NAMALWA (cell line): ENCODE measurements at regions not wholly inside any gene's neighbourhood (a gene's known extent, or its start where the extent isn't known, plus 50 kb on each side); places are given as distances from the start of the nearest gene placed in this dataset.
"Not testable (repeated sequence)": the region's sequence is repeated elsewhere in the genome, so short reads cannot be mapped to it uniquely, and the experiment has no call there.

Experiments
- DNase-seq: peaks from one replicate; pipeline ENCODE4 v3.0.0-alpha.2; 2015; ENCODE audit warnings: low spot score

GRCh38 chr17:79560527-79560926 is 50.3 kb downstream of the RBFOX3 start:
- DNase-seq = no peak

DNA sequence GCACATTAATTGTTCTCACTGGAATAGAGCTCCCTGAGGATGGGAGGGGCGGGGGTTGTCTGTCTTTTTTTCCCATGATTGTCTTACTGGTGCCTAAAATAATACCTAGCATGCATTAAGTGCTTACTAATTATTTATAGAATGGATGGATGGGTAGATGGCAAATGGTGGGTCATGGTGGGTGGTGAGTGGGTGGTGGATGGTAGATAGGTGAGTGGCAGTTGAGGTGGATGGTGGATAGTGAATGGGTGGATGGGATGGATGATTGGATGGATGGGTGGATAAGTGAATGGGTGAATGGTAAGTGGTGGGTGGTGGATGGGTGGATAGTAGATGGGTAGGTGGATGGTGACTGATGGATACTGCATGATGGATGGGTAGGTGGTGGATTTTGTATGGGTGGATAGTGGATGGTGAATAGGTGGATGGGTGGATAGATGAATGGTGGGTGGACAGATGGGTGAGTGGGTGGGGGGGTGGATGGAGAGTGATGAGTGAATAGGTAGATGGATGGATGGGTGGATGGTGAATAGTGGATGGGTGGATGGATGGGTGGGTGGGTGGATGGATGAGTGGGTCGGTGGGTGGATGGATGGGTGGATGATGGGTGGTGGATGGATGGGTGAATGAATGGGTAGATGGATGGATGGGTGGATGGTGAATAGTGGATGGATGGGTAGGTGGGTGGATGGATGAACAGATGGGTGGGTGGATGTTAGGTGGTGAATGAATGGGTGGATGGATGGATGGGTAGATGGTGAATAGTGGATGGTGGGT is 51.6 kb downstream of the RBFOX3 start:
- no peak for DNase-seq

- DNase-seq = no peak
These were observed 52.6 kb downstream of the RBFOX3 start for GRCh38 chr17:79558091-79558900.

GRCh38 chr17:79557276-79558090 is 53.4 kb downstream of the RBFOX3 start:
- no peak for DNase-seq

GRCh38 chr17:79556271-79556670 is 54.6 kb downstream of the RBFOX3 start:
- DNase-seq = no peak

GRCh38 chr17:79555543-79555942 is 55.3 kb downstream of the RBFOX3 start:
- no peak for DNase-seq

- not testable (repeated sequence) for DNase-seq
These were observed 56.5 kb downstream of the RBFOX3 start for GRCh38 chr17:79554346-79554745.

- DNase-seq = no peak
These were observed 58.0 kb downstream of the RBFOX3 start for GRCh38 chr17:79552824-79553223.

GRCh38 chr17:79552405-79552804 is 58.4 kb downstream of the RBFOX3 start:
- DNase-seq = no peak

- no peak for DNase-seq
These were observed 61.5 kb downstream of the RBFOX3 start for GRCh38 chr17:79549141-79549915.

DNA sequence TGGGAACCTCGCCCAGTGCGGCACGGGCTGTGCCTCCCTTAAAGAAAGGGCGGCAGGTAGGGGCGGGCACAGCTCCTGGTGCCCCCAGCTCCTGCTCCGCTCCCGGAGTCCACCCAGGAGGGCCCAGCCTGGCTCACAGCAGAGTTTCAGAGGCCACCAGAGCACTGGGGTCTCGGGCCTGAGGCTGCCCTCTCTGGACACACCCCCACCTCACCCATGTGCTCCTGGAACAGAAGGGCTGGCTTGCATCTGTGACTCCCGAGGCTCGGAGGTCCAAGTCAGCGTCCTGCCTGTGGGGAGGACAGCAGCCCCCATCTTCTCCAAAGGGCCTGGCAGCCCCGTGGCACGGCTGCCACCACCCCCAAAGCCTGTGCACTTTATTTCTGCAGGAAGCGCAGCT is 62.7 kb downstream of the RBFOX3 start:
- no peak for DNase-seq

DNA sequence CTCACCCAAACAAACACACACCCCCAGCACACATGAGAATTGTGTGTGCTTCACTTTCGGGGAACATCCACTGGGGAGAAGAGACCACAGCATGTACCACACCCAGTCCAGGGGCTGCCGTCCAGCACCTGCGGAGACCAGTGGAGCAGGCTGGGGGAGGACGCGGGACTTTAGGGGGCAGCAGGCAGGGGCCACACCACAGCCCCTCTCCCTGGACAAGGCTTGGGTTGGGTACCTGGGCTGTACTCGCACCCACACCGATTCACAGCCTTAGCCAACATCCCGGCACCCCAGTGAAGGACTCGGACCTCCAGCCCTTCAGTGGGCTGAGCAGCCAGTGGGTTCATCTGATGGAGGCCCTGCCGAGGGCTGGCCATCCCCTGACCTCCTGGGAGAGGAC is 63.3 kb downstream of the RBFOX3 start:
- no peak for DNase-seq

- DNase-seq = not testable (repeated sequence)
These were observed 63.7 kb downstream of the RBFOX3 start for GRCh38 chr17:79547171-79547570.

DNA sequence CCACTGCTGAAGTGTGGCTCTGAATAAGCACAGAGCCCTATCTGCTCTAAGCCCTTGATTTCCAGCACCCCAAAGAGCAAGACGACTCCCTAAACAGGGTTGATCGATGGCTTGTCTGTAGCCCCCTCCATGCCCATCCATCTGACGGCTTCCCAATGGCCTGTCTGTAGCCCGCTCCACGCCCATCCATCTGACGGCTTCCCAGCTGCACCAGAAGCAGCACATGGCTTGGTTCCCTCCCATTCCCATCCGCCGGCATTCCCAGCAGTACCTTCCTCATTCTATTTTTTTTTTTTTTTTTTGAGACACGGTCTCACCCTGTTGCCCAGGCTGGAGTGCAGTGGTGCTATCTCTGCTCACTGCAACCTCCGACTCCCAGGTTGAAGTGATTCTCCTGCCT is 64.5 kb downstream of the RBFOX3 start:
- DNase-seq = no peak

DNA sequence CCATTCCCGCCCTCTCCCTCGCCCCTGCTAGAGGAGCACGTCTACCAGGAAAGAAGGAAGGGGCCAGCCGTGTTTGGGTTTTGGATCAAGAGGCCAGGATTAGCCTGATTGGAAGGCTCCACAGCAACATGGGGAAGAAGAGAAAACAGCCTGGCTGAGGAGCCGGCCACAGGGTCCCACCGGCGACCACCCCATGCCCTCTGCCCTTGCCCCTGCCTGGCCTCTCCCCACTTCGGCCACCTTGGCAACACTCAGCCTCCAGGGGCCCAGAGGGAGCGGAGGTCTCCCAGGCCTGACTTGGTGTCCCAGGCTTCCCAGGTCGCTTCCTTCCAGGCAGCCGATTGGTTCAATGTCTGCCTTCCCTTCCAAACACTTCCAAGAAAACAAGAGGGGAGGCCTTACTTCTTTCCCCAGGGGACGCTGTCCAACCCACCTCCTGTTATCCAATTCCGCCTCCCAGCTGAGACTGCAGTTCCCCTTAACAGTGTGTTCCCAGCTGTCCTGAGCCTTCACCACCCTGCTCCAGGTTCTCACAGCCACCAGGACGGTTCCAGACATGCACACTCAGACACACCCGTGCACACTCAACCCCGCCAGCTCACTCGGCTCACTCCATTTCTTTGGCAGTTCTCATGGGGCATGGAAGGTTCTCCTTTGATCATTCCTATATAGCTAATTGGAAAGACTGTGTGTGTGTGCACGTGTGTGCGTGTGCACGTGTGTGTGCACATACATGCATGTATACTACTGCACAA is 65.4 kb downstream of the RBFOX3 start:
- no peak for DNase-seq

DNA sequence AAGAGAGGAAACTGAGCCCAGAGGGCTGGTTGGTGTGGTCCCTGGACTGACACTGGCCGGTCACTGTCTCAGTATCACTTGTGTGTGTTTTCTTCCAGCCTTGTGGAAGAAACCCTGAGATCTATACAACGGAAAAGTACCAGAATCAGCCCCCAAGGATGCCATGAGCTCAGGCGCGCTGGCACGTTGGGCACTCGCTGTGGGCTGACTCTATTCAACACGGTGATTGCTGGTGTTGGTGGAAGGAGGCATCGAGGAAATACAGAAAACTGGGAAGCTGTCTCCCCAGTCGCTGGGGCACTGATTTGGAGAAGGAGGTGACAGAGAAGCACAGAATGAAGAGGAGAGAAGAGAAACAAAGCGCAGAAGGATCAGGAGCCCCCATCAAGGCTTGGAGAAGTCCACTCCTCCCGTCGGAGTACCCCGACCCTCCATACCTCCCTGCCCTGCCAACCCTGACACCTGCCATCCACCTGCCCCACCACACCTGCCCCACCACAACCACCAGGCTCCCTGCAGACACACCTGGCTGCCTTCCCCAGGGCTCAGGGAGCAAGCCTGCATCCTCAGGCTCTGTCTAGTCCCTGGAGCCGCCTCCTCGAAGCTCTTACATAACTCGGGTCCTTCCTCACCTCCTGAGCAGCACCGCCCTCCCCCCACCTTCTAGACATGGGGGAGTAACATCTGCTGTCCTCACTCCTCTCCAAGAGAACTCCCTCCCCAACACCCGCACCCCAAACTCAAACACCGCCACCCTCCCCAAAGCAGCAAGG is 66.5 kb downstream of the RBFOX3 start:
- no peak for DNase-seq

- no peak for DNase-seq
These were observed 67.3 kb downstream of the RBFOX3 start for GRCh38 chr17:79543531-79543930.

GRCh38 chr17:79542718-79543117 is 68.1 kb downstream of the RBFOX3 start:
- no peak for DNase-seq

GRCh38 chr17:79541056-79541850 is 69.6 kb downstream of the RBFOX3 start:
- no peak for DNase-seq
